Activated CD4-positive, alpha-beta T cell treated with anti-CD3 and anti-CD28 coated beads for 36 hours (primary cell): ENCODE measurements at regions not wholly inside any gene's neighbourhood (a gene's known extent, or its start where the extent isn't known, plus 50 kb on each side); places are given as distances from the start of the nearest gene placed in this dataset.

Experiments used
- ATAC-seq: fragments of 200-7000 bp; cut with Tn5 transposase; one replicate; pipeline ENCODE4 v1.10.0; 2021; ENCODE audit warnings: mild to moderate bottlenecking, moderate library complexity
- CTCF ChIA-PET: fragments of 350-600 bp; sonication (Branson Sonifier 250); formaldehyde crosslinking; loops from one replicate; lab custom pipeline; 2021; ENCODE audit warnings: antibody characterized with exemption; lab: Charles Lee
- POLR2A ChIA-PET: fragments of 350-600 bp; sonication (Branson Sonifier 250); formaldehyde crosslinking; loops from one replicate; lab custom pipeline; 2021; ENCODE audit warnings: antibody characterized with exemption, inconsistent platforms; lab: Charles Lee
- DNase-seq: peaks from one replicate; pipeline ENCODE4 v3.0.0-alpha.2; 2020
- H3K27ac Mint-ChIP-seq: one replicate; pipeline ENCODE4 v1.8.0; 2021; ENCODE audit warnings: mixed read lengths
- H3K27me3 Mint-ChIP-seq: one replicate; pipeline ENCODE4 v1.8.0; 2021; ENCODE audit warnings: mixed read lengths
- H3K36me3 Mint-ChIP-seq: one replicate; pipeline ENCODE4 v1.8.0; 2021; ENCODE audit warnings: low read depth, mixed read lengths
- H3K4me1 Mint-ChIP-seq: one replicate; pipeline ENCODE4 v1.8.0; 2021; ENCODE audit warnings: mixed read lengths
- H3K4me3 Mint-ChIP-seq: one replicate; pipeline ENCODE4 v1.8.0; 2021; ENCODE audit warnings: mild to moderate bottlenecking, moderate library complexity, mixed read lengths
- H3K9me3 Mint-ChIP-seq: one replicate; pipeline ENCODE4 v1.8.0; 2021; ENCODE audit warnings: low read depth, mixed read lengths
- intact Hi-C, 2 experiments: fragments of 100-400 bp; cut with DNase I in 1 of 2; cut with micrococcal nuclease in 1 of 2; formaldehyde crosslinking; loops; one replicate each; pipeline versions ENCODE4 v1.14.2 to v1.15.1; 2022 to 2024; cut with DNase I, micrococcal nuclease

- ChIA-PET CTCF (interaction anchor here (0.5 to 1.1 kb wide), 2 partner anchors 21 to 26 kb away, joined by 3 to 4 read pairs; no protein-coding TSS in a partner anchor), POLR2A (no interaction called here)
- DNase-seq (no peak), ATAC-seq (no peak)
- H3K27me3 Mint-ChIP-seq, result peaks cover 3% of the 10 kb centered on the region
- no peak overlapping the region for H3K4me3 Mint-ChIP-seq
- no peaks in the 10 kb centered on the region for H3K4me1 Mint-ChIP-seq
- no peaks in the 10 kb centered on the region for H3K36me3 Mint-ChIP-seq
- no peak overlapping the region for H3K27ac Mint-ChIP-seq
- intact Hi-C loops, result no loop called here
- H3K9me3 Mint-ChIP-seq, result no peaks in the 10 kb centered on the region
Measured at GRCh38 chr15:98395974-98396610, 252.2 kb upstream of the IGF1R start.

GRCh38 chr15:98397419-98397818 lies 250.9 kb upstream of the IGF1R start:
- no peak for ATAC-seq
- POLR2A ChIA-PET, result no interaction called here
- peaks cover 3% of the 10 kb centered on the region for H3K27me3 Mint-ChIP-seq
- no peak overlapping the region for H3K27ac Mint-ChIP-seq
- H3K9me3 Mint-ChIP-seq, result no peaks in the 10 kb centered on the region
- H3K36me3 Mint-ChIP-seq, result no peaks in the 10 kb centered on the region
- intact Hi-C loops, result no loop called here
- no peak for DNase-seq
- no peak overlapping the region for H3K4me3 Mint-ChIP-seq
- CTCF ChIA-PET, result no interaction called here
- H3K4me1 Mint-ChIP-seq, result no peaks in the 10 kb centered on the region

- ATAC-seq (no peak), DNase-seq (no peak)
- no peak overlapping the region for H3K27ac Mint-ChIP-seq
- H3K9me3 Mint-ChIP-seq, result no peaks in the 10 kb centered on the region
- intact Hi-C loops, result no loop called here
- H3K27me3 Mint-ChIP-seq, result peaks cover 3% of the 10 kb centered on the region
- no peaks in the 10 kb centered on the region for H3K36me3 Mint-ChIP-seq
- ChIA-PET POLR2A (no interaction called here), CTCF (no interaction called here)
- H3K4me3 Mint-ChIP-seq, result no peak overlapping the region
- no peaks in the 10 kb centered on the region for H3K4me1 Mint-ChIP-seq
Measured at GRCh38 chr15:98398056-98398455, 250.3 kb upstream of the IGF1R start.

GRCh38 chr15:98398886-98399285 lies 249.5 kb upstream of the IGF1R start:
- ATAC-seq (no peak), DNase-seq (no peak)
- Mint-ChIP-seq H3K4me3 (no peak overlapping the region), H3K27me3 (peaks cover 3% of the 10 kb centered on the region), H3K9me3 (no peaks in the 10 kb centered on the region), H3K36me3 (no peaks in the 10 kb centered on the region), H3K27ac (no peak overlapping the region), H3K4me1 (no peaks in the 10 kb centered on the region)
- intact Hi-C loops, result no loop called here
- CTCF ChIA-PET, result interaction anchor here (1.3 kb wide), 1 partner anchor 87 kb away, joined by 4 read pairs; no protein-coding TSS in a partner anchor
- POLR2A ChIA-PET, result no interaction called here

- intact Hi-C loops, result no loop called here
- DNase-seq (no peak), ATAC-seq (no peak)
- Mint-ChIP-seq H3K4me3 (no peak overlapping the region), H3K27ac (no peak overlapping the region), H3K9me3 (no peaks in the 10 kb centered on the region), H3K27me3 (peaks cover 3% of the 10 kb centered on the region), H3K4me1 (no peaks in the 10 kb centered on the region), H3K36me3 (no peaks in the 10 kb centered on the region)
- POLR2A ChIA-PET, result no interaction called here
- CTCF ChIA-PET, result interaction anchor here (0.6 to 1.3 kb wide), 3 partner anchors 41 to 287 kb away, joined by 3 to 4 read pairs (median 3); no protein-coding TSS in a partner anchor
Measured at GRCh38 chr15:98400120-98400519, 248.2 kb upstream of the IGF1R start.

- ChIA-PET CTCF (no interaction called here), POLR2A (no interaction called here)
- peaks cover 3% of the 10 kb centered on the region for H3K27me3 Mint-ChIP-seq
Measured at GRCh38 chr15:98401029-98401428, 247.3 kb upstream of the IGF1R start.

GRCh38 chr15:98402486-98402885 lies 245.9 kb upstream of the IGF1R start:
- peaks cover 8% of the 10 kb centered on the region for H3K27me3 Mint-ChIP-seq
- no peak overlapping the region for H3K27ac Mint-ChIP-seq
- H3K9me3 Mint-ChIP-seq, result no peaks in the 10 kb centered on the region
- DNase-seq, result no peak
- H3K4me1 Mint-ChIP-seq, result no peaks in the 10 kb centered on the region
- H3K36me3 Mint-ChIP-seq, result no peaks in the 10 kb centered on the region
- ChIA-PET CTCF (no interaction called here), POLR2A (no interaction called here)
- H3K4me3 Mint-ChIP-seq, result no peak overlapping the region
- intact Hi-C loops, result no loop called here
- no peak for ATAC-seq

More at GRCh38 chr15:98401029-98401428, 247.3 kb upstream of the IGF1R start:
- DNase-seq (no peak), ATAC-seq (no peak)
- Mint-ChIP-seq H3K27ac (no peak overlapping the region), H3K4me1 (no peaks in the 10 kb centered on the region), H3K36me3 (no peaks in the 10 kb centered on the region), H3K9me3 (no peaks in the 10 kb centered on the region), H3K4me3 (no peak overlapping the region)
- intact Hi-C loops, result no loop called here

GRCh38 chr15:98403169-98403568 lies 245.2 kb upstream of the IGF1R start:
- Mint-ChIP-seq H3K4me1 (no peaks in the 10 kb centered on the region), H3K27me3 (peaks cover 8% of the 10 kb centered on the region), H3K9me3 (no peaks in the 10 kb centered on the region), H3K4me3 (no peak overlapping the region), H3K27ac (no peak overlapping the region), H3K36me3 (no peaks in the 10 kb centered on the region)
- ChIA-PET POLR2A (no interaction called here), CTCF (no interaction called here)
- intact Hi-C loops, result no loop called here
- DNase-seq, result no peak
- ATAC-seq, result no peak

- no peak for ATAC-seq
- intact Hi-C loops, result no loop called here
- Mint-ChIP-seq H3K27ac (no peak overlapping the region), H3K4me1 (no peaks in the 10 kb centered on the region), H3K4me3 (no peak overlapping the region), H3K9me3 (no peaks in the 10 kb centered on the region), H3K27me3 (peaks cover 8% of the 10 kb centered on the region), H3K36me3 (no peaks in the 10 kb centered on the region)
- ChIA-PET CTCF (no interaction called here), POLR2A (no interaction called here)
- DNase-seq, result no peak
Measured at GRCh38 chr15:98403569-98403968, 244.8 kb upstream of the IGF1R start.

- peaks cover 6% of the 10 kb centered on the region for H3K27me3 Mint-ChIP-seq
- DNase-seq (no peak), ATAC-seq (no peak)
- no peaks in the 10 kb centered on the region for H3K9me3 Mint-ChIP-seq
- no peaks in the 10 kb centered on the region for H3K4me1 Mint-ChIP-seq
- ChIA-PET POLR2A (interaction anchor here (0.6 kb wide), 1 partner anchor 697 kb away, joined by 3 read pairs; no protein-coding TSS in a partner anchor), CTCF (no interaction called here)
- intact Hi-C loops, result no loop called here
- H3K4me3 Mint-ChIP-seq, result no peak overlapping the region
- H3K36me3 Mint-ChIP-seq, result no peaks in the 10 kb centered on the region
- no peak overlapping the region for H3K27ac Mint-ChIP-seq
Measured at GRCh38 chr15:98405013-98405412, 243.3 kb upstream of the IGF1R start.

GRCh38 chr15:98408231-98408630 lies 240.1 kb upstream of the IGF1R start:
- Mint-ChIP-seq H3K4me1 (no peaks in the 10 kb centered on the region), H3K9me3 (no peaks in the 10 kb centered on the region), H3K27me3 (peaks cover 13% of the 10 kb centered on the region), H3K36me3 (no peaks in the 10 kb centered on the region), H3K4me3 (no peak overlapping the region), H3K27ac (no peak overlapping the region)
- POLR2A ChIA-PET, result no interaction called here
- intact Hi-C loops, result no loop called here
- DNase-seq (no peak), ATAC-seq (no peak)
- CTCF ChIA-PET, result no interaction called here

- DNase-seq (no peak), ATAC-seq (no peak)
- Mint-ChIP-seq H3K4me3 (no peak overlapping the region), H3K9me3 (no peaks in the 10 kb centered on the region), H3K27ac (no peak overlapping the region), H3K27me3 (peaks cover 13% of the 10 kb centered on the region), H3K4me1 (no peaks in the 10 kb centered on the region), H3K36me3 (no peaks in the 10 kb centered on the region)
- CTCF ChIA-PET, result no interaction called here
- POLR2A ChIA-PET, result interaction anchor here (0.6 kb wide), 2 partner anchors 211 to 272 kb away, joined by 7 read pairs; no protein-coding TSS in a partner anchor
- intact Hi-C loops, result no loop called here
Measured at GRCh38 chr15:98410328-98410727, 238.0 kb upstream of the IGF1R start.
